Cerebellar cortex (tissue), 1 donor: ENCODE measurements at regions not wholly inside any gene's neighbourhood (a gene's known extent, or its start where the extent isn't known, plus 50 kb on each side); places are given as distances from the start of the nearest gene placed in this dataset.

Experiments
- DNase-seq: peaks from one replicate; pipeline ENCODE4 v3.0.0-alpha.2; 2015; ENCODE audit warnings: low spot score

DNA sequence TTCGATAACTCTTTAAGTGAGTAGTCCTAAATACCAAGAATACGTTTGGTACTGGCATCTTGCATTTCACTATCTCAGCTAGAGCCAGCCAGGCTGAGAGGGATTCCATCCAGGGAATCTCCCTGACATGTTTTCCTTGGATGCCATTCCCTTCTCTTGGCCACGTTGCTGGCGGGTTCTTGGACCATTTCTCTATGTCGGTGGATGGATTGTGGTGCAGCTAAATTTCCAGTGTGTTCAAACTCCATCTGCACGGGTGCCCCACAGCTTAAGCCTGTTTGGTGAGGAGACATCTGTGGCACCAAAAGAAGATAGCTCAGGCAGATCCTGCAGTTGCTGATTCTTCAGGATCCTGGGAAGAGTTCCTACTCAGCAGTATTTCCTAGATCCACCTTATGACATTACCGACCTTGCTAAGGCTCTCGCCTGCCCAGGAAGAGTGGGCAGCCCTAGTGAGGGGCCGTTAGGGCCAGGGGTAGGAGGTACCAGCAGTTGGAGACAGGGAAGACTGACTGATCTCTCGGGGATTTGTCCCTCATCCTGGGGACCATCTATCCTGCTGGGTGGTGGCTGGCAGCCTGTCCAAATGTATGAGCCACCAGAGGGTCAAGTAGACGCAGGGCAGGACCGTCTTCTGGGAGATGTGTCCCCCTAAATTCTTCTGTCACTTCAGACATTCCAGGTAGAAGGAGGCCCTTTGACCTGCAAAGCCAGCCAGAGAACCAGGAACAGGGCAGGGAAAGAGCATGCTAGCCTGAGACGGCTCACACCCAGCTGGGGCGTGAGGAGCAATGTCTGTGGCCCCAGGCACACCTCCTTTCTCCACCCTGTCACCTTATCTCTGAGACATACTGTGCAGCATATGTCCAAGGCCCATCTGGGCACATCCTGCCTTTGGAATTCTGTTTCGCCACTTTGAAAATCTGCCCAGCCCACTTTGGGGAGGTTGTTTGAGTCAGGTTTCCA, 72.6 kb upstream of the CAPRIN2 start:
- no peak for DNase-seq

DNA sequence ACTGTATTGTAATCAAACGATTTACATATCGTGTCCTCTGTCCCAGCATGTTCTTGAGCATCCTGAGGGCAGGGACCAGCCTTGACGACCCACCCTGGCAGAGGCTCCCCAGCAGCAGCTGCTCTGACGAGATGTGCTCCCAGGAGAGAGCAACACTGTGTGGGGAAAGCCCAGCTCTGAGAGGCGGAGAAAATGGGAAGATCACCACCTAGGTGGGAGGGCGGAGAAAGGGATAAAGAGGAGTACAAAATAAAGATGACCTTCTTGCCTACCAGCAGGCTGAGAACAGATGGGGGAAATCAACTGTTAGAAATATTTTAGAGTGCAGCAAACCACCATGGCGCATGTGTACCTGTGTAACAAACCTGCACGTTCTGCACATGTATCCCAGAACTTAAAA, 71.5 kb upstream of the CAPRIN2 start:
- no peak for DNase-seq

DNA sequence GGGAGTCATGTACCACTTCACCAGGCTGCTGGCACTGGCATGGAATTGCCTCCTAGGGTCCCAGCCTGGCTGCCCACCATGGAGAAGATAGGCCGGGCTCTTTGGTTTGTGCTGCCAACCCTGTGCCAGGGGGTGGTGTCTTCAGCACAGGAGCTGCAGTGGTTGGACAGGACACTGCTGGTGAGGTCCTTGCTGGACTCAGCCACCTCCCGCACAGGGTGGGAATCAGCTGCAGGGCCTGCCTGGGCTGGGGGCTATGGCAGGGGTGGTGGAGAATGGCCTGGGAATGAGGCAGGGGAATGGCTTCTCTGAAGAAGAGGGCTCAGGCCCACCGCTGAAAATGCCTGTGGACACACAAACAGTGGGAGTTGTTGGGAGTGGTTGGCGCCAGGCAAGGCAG, 70.6 kb upstream of the CAPRIN2 start:
- no peak for DNase-seq

DNA sequence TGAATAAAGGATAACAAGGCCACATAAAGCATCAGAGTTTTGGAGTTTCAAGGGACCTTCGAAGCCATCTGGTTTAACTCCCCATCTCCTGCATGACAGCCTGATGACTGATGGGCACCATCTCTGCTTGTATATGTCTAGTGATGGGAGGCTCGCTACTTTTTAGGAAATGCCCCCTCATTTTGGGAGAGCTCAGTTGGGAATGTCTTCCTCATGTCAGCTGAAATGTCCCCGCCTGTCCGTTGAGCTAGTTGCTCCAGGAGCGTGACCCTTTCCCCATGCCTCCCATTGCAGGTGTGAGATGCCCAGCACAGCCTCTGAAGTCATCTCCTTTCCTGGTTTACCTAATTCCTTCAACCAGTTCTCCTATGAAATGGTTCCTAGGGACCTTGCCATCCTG, 69.6 kb upstream of the CAPRIN2 start:
- no peak for DNase-seq

DNA sequence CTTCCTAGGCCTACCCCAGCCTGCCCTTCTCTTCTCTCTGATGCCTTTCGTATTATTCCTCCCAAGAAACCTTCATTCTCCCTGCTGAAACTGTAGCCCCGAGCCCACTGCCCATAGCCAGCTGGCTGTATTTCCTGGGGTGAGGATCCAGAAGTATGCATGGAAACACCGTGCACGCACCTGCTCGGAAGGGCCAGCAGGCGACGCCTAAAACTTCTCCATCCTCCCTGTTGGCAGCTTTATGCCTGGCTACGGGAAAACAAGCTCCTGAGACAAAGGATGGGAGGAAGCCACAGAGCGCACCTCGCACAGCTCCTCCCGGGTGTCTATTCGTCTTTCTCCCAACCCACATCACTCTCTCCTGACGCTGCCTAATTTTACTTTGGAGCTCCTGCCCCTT, 69.0 kb upstream of the CAPRIN2 start:
- DNase-seq, result no peak

DNA sequence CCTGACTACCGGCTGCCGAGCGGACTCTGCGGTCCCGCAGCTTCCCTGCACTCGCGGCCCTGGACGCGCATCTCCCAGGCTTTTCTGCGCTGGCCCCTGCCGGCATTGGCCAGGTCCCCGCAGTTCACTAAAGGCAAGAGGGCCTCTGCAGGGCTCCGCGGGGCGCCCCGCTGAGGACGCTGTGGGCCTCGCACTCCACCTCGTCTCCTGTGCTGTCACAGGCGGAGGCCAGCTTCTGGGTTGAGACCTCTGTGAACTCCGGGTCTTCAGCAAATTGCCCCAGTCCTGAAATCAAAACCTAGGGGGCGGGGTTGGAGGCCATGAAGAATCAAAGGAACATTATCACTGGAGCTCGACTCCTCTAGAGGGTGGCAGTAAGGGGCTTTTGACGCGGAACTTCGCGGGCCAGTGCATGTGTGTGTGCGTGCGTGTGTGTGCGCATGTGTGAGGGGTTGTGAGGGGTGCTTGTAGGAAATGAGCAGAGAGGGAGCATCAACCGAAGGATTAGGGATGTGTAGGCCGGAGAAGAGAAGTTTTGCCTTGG, 68.5 kb upstream of the CAPRIN2 start:
- DNase-seq, result no peak

DNA sequence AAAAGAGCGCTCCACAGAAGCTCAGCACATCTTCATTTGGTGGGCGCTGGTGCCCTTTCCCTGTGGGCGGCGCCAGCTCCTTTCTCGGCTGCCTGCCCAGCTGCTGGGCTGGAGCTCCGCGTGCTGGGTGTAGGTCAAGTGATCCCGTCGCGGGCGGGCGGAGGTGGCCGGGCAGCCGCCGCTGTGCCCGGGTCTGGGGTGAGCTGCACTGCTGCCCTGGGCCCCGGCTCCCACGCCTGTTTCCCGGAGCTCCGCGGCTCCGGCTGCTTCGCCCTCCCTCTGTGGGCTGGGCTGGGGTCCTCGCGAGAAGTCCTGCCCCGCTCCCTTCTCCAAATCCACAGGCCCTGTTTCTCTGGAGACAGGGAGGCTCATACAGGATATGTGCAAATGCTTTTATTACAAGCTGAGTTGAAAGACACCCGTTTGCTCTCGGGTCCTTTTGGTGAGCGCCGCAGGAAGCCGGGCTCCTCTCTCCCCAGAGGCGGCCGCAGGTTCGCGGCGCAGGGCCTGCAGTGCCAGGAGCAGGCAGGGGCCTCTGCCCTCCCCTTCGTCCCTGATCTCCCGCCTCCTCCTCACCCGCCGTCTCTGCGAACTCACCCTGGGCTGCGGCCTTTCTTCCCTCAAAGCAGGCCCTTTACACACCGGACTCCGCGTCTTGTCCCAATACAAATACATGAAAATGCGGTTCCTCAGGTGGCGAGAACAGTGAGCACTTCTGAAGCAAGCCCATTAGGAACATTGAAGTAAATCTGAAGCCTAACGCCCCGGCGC, 67.8 kb upstream of the CAPRIN2 start:
- DNase-seq, result no peak

DNA sequence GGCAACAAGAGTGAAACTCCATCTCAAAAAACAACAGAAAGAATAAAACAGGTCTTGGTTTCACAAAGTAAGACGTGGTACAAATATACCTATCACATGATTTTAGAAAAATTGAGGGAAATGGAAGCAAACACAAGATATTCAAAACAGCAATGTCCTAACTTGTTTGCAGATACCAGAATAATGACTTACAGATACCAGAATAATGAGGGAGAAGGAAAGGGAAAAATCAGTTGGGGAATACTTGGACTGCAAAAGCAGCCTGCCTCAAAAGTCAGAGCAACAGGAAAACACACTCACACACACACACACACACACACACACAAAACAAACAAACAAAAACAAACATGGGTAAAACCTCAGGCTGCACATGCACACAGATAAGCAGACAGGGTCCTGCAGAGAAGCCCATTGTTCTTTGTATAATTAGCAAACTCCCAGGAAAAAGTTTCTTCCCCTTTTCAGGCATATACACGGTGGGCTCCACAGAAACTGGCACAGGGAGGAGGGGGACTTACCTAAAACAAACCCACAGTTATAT, 65.7 kb upstream of the CAPRIN2 start:
- no peak for DNase-seq

DNA sequence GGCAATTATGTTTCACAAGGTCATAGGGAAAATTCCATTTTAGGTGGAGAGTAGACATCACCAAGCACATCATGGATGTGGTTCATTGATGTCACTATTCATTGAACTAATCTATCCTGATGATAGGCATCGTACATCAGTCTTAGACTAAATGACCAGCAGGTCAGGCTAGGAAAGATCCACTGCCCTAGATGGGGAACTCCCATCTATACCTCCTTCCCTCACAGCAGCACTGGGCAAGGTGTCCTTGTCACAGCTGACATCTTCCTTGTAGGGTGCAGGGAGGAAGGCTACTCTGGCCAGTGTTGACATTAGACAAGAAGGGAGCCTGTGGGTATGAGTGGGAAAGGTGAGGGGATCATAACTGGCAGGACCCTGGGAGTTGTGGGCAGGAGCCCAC, 63.8 kb upstream of the CAPRIN2 start:
- no peak for DNase-seq

DNA sequence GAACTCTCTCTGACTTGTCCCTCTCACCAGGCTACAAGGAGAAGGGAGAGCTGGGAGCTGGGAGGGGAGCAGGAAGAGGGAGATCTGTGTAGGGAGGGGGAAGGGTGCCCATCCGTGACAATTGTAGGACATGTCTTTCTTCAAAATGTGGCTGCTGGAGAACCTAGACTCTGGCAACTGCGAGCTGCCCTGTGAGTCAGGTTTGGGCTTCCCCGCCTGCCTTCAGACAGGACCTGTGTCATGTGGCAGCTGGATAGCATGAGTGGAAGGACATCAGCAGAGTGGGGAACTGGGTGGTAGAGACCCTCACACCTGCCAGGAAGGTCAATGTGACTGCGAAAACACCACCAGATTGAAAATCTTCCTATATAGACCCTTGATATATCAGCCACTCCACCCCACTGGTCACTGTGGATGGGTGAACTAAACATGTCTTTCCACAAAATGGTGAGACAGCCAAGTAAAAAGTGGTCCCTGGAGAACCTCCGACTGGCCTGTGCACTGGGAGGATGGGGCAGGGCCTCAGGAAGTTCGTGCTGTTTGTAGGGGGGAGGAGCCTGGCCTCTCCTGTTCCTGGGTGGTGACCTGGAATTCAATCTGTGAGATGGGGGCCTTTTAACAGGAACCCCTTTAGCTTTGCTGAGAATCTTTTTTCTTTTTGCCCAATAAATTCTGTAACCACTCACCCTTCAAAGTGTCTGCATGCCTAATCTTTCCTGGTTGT, 62.2 kb upstream of the CAPRIN2 start:
- no peak for DNase-seq

DNA sequence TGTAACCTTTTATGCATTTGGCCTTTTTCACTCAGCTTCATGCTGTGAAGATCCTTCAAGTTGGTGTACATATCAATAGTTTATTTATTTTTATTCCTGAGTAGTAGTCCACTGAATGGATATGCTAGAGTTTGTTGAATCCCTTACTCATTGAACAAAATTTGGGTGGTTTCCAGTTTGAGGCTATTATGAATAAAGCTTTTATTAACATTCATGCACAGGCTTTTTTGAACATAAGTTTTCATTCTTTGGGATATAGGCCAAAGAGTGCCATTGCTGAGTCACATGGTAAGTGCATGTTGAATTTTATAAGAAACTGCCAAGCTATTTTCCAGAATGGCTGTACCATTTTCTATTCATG, 59.5 kb upstream of the CAPRIN2 start:
- DNase-seq, result no peak

DNA sequence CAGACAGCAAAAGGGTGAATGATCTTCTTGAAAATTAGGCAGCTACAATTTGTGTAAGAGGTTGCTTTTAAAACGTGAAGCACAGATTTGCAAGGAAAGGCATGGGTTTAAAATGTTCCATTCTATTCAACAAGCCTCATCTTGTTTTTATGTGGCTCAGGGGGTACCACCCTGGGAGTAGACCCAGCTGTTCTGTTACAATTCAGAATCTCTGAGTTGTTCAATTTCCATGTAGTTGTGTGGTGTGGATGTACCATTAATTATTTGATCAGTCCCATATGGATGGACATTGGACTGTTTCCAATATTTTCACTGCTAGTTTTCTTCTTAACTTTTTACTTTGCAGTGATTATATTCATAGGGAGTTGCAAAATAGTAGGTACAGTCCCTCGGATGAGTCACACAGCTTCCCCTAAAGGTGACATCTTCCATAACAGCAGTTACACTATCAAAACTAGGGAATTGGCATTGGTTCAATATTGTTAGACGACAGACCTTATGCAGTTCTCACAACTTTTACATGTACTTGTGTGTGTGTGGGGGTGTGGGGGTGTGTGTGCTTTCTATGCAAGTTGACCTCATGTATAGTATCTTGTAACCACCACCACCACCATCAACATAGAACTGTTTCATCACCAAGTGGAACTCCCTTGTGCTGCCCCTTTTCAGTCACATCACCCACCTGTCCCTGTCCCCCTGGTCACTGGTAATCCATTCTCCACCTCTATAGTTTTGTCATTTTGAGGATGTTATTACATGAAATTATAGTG, 59.0 kb upstream of the CAPRIN2 start:
- DNase-seq, result no peak

DNA sequence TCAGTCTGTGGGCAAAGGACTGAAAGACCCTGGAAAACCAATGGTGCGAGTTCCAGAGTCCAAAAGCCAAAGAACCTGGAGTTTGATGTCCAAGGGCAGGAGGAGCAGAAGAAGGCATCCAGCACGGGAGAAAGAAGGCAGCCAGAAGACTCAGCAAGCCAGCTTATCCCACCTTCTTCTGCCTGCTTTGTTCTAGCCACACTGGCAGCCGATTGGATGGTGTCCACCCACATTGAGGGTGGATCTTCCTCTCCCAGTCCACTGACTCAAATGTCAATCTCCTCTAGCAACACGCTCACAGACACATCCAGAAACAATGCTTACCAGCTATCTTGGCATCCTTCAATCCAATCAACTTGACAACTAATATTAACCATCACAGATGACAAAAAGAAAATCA, 57.2 kb upstream of the CAPRIN2 start:
- no peak for DNase-seq

DNA sequence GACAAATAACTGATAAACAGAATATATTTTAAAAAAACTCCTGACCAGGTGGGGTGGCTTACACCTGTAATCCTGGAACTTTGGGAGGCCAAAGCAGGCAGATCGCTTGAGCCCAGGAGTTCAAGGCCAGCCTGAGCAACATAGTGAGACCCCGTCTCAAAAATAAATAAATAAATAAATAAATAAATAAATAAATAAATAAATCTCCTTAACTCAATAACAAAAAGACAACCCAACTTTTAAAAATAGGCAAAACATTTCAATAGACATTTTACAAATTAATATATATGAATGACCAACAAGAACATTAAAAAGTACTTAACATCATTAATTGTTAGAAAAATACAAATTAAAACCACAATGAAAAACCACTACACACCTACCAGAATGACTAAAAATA, 56.2 kb upstream of the CAPRIN2 start:
- DNase-seq, result no peak

DNA sequence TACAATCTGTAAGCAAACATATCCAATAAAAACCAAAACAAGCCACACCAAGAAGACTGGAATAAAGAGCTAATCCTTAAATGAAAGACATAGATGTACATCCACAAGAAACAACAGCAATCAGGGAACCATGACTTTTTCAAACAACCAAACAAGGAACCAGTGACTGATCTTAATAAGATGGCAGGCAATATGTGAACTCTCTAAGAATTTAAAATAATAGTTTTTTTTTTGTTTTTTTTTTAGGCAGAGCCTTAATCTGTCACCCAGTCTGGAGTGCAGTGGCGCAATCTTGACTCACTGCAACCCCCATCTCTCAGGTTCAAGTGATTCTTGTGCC, 52.9 kb upstream of the CAPRIN2 start:
- DNase-seq, result no peak

DNA sequence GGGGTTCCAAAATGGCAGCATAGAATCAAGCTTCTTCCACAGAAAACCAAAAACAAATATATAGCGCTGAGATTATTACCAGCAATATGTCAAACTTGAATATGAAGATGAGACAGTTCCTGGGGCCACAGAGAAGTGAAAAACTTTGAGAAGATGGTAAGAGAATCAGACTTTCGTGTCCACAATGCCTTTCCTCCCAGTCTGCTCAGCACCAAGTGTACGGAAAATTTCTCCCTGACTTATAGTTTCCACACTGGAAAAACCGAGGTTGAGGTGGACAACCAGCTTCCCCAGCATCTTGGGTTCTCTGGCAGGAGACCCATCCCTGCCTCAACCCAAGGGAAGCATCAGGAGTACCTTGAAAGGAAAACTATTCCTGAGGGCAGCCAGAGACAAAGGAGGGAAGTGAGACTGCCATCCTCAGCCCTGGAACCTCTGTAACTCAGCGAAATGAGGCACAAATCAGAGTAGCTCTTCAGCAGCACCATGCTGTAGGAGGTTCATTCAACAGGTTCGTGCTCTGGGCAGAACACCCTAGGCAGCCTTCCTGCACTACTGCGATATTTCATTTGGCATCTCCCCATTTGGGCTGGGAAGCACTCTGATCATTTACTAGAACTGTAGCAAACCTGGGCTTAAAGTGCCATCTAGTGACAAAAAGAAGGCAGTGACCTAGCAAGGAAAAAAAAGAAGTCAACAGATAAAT, 52.4 kb upstream of the CAPRIN2 start:
- DNase-seq, result peak; percentile 87

DNA sequence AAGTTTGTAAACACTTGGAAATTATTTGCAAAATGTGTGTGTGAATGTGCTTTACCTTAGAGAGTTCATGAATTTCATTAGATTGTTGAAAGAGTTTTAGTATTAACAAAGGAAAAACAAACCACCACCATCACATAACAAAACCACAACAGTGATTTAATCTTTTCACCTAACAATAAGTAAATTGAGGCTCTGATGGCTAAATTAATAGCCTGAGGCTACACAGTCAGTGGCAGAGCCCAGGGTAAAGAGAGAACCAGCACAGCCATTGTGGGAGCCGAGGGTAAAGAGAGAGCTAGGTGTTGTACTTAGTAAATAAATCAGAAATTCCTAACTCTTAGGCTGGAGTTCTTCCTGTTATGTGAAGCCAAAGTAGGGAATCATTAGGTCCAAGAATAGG, 51.2 kb upstream of the CAPRIN2 start:
- DNase-seq, result no peak
